A673 (cell line): ENCODE measurements at regions not wholly inside any gene's neighbourhood (a gene's known extent, or its start where the extent isn't known, plus 50 kb on each side); places are given as distances from the start of the nearest gene placed in this dataset.

Experiments
- BruUV-seq: library from RNA; stranded (reverse); fragments of 400-500 nt; replicated peaks from 2 replicates; lab custom pipeline; 2021; lab: Mats Ljungman, UMichigan
- CTCF ChIA-PET: fragments of 300-600 bp; sonication (Branson Sonifier 250); formaldehyde crosslinking; loops from one replicate; lab custom pipeline; 2022; ENCODE audit warnings: antibody characterized with exemption; lab: Charles Lee
- POLR2A ChIA-PET: fragments of 300-600 bp; sonication (Branson Sonifier 250); formaldehyde crosslinking; loops from one replicate; lab custom pipeline; 2022; ENCODE audit warnings: antibody characterized with exemption; ENCODE audit not compliant: low non-redundant PET; lab: Charles Lee
- DNase-seq: peaks from one replicate; pipeline ENCODE4 v3.0.0-alpha.2; 2015; ENCODE audit warnings: low spot score
- H3K27ac ChIP-seq: fragments of 200-600 bp; sonication (generic); 2 replicates; pipeline ENCODE4 v1.5.1; 2016; ENCODE audit warnings: mixed run types, low read depth, mild to moderate bottlenecking, mixed read lengths, antibody characterized with exemption, low read length; ENCODE audit not compliant: poor library complexity, severe bottlenecking
- H3K27me3 ChIP-seq: fragments of 200-600 bp; sonication (generic); replicated peaks from 2 replicates; pipeline ENCODE4 v1.6.1; 2017; ENCODE audit warnings: mixed run types, low read depth, mild to moderate bottlenecking, mixed read lengths, antibody characterized with exemption, low read length; ENCODE audit not compliant: insufficient read depth, poor library complexity
- H3K36me3 ChIP-seq: fragments of 200-600 bp; sonication (generic); 2 replicates; pipeline ENCODE4 v1.6.1; 2016; ENCODE audit warnings: mixed run types, mild to moderate bottlenecking, mixed read lengths, antibody characterized with exemption, low read length; ENCODE audit not compliant: insufficient read depth, poor library complexity, severe bottlenecking
- H3K4me1 ChIP-seq: fragments of 200-600 bp; sonication (generic); 2 replicates; pipeline ENCODE4 v1.6.1; 2017; ENCODE audit warnings: mixed run types, mild to moderate bottlenecking, mixed read lengths, antibody characterized with exemption, low read length; ENCODE audit not compliant: insufficient read depth, poor library complexity, severe bottlenecking
- H3K4me3 ChIP-seq: fragments of 200-600 bp; sonication (generic); 2 replicates; pipeline ENCODE4 v1.5.1; 2016; ENCODE audit warnings: low read depth, mixed run types, mild to moderate bottlenecking, mixed read lengths, low read length; ENCODE audit not compliant: poor library complexity, severe bottlenecking
- H3K9me3 ChIP-seq: fragments of 200-600 bp; sonication (generic); 2 replicates; pipeline ENCODE4 v1.6.1; 2016; ENCODE audit warnings: mixed run types, low read depth, mild to moderate bottlenecking, mixed read lengths, antibody characterized with exemption, low read length; ENCODE audit not compliant: poor library complexity, severe bottlenecking
- CTCF ChIP-seq: fragments of 300-800, 200-600 bp; sonication (generic); conservative IDR thresholded peaks from 2 replicates; pipeline ENCODE4 v1.5.1; 2017; ENCODE audit warnings: low read depth, mild to moderate bottlenecking, antibody characterized with exemption, low read length, moderate library complexity, mixed read lengths
- EZH2 ChIP-seq: fragments of 200-600 bp; sonication (generic); IDR thresholded peaks from 2 replicates; pipeline ENCODE4 v1.6.1; 2017; ENCODE audit warnings: borderline replicate concordance, low read depth, mild to moderate bottlenecking, mixed read lengths, antibody characterized with exemption, low read length; ENCODE audit not compliant: poor library complexity, severe bottlenecking
- intact Hi-C: fragments of 100-400 bp; cut with micrococcal nuclease; formaldehyde crosslinking; loops from one replicate; pipeline ENCODE4 v1.10.0; 2022; ENCODE audit not compliant: unreplicated experiment

GRCh38 chr3:66165660-66166059 is 55.1 kb upstream of the SLC25A26 start:
- H3K27me3 ChIP-seq = no peaks in the 10 kb centered on the region
- ChIA-PET CTCF (no interaction called here), POLR2A (no interaction called here)
- TF ChIP-seq CTCF (no peak), EZH2 (no peak)
- no peak overlapping the region for H3K27ac ChIP-seq
- no TSS peak for BruUV-seq
- H3K4me1 ChIP-seq = no peaks in the 10 kb centered on the region
- intact Hi-C loops = no loop called here
- no peaks in the 10 kb centered on the region for H3K9me3 ChIP-seq
- no peak overlapping the region for H3K4me3 ChIP-seq
- H3K36me3 ChIP-seq = no peaks in the 10 kb centered on the region
- DNase-seq = no peak

GRCh38 chr3:66164155-66164554 is 56.6 kb upstream of the SLC25A26 start:
- H3K27me3 ChIP-seq = no peaks in the 10 kb centered on the region
- H3K9me3 ChIP-seq = no peaks in the 10 kb centered on the region
- TF ChIP-seq CTCF = no peak
- TF ChIP-seq EZH2 = no peak
- POLR2A ChIA-PET = no interaction called here
- H3K27ac ChIP-seq = no peak overlapping the region
- H3K4me3 ChIP-seq = no peak overlapping the region
- H3K4me1 ChIP-seq = no peaks in the 10 kb centered on the region
- no peaks in the 10 kb centered on the region for H3K36me3 ChIP-seq
- CTCF ChIA-PET = no interaction called here
- DNase-seq = no peak
- intact Hi-C loops = no loop called here
- BruUV-seq = no TSS peak

- ChIA-PET CTCF (no interaction called here), POLR2A (no interaction called here)
- no peak overlapping the region for H3K27ac ChIP-seq
- no TSS peak for BruUV-seq
- no peaks in the 10 kb centered on the region for H3K9me3 ChIP-seq
- no peak overlapping the region for H3K4me3 ChIP-seq
- DNase-seq = no peak
- no peaks in the 10 kb centered on the region for H3K27me3 ChIP-seq
- no peaks in the 10 kb centered on the region for H3K36me3 ChIP-seq
- intact Hi-C loops = no loop called here
- no peaks in the 10 kb centered on the region for H3K4me1 ChIP-seq
- TF ChIP-seq CTCF (no peak), EZH2 (no peak)
These were observed 57.6 kb upstream of the SLC25A26 start for GRCh38 chr3:66163222-66163621.
